SK-N-SH (cell line): ENCODE measurements at regions not wholly inside any gene's neighbourhood (a gene's known extent, or its start where the extent isn't known, plus 50 kb on each side); places are given as distances from the start of the nearest gene placed in this dataset.

ENCODE experiments used
- CTCF ChIA-PET: fragments of 300-600, 350-600 bp; formaldehyde crosslinking; extraction: SDS; loops from one replicate; lab custom pipeline; 2021; lab: Yijun Ruan, JAX
- POLR2A ChIA-PET: fragments of 350-600 bp; sonication (Branson Sonifier 250); formaldehyde crosslinking; extraction: SDS; loops from one replicate; lab custom pipeline; 2020; ENCODE audit warnings: antibody characterized with exemption, inconsistent platforms; lab: Yijun Ruan, JAX
- DNase-seq: peaks from one replicate; pipeline ENCODE4 v3.0.0; 2012
- H2AFZ ChIP-seq: fragments of 200-600 bp; sonication (generic); 2 replicates; pipeline ENCODE4 v1.8.1; 2016; ENCODE audit warnings: antibody characterized with exemption, mild to moderate bottlenecking, low read depth
- H3F3A ChIP-seq: fragments of 200-600 bp; sonication (generic); replicated peaks from 2 replicates; pipeline ENCODE3; 2016; ENCODE audit warnings: antibody characterized with exemption, mild to moderate bottlenecking; ENCODE audit not compliant: insufficient read depth
- H3K27ac ChIP-seq, 2 experiments: fragments of 200-500 bp in 1 of 2; fragments of 200-600 bp in 1 of 2; sonication (Bioruptor generic) in 1 of 2; sonication (generic), shearing (Covaris generic) in 1 of 2; 2 replicates each; pipeline versions ENCODE4 v1.5.1 to v1.6.1; 2014 to 2016; ENCODE audit warnings: low read depth in 2 of 2, inconsistent platforms in 1 of 2, low read length in 1 of 2, mild to moderate bottlenecking in 1 of 2, mixed read lengths in 1 of 2
- H3K27me3 ChIP-seq: fragments of 200-600 bp; sonication (generic), shearing (Covaris generic); 2 replicates; pipeline ENCODE4 v1.6.1; 2016; ENCODE audit warnings: mixed run types; ENCODE audit not compliant: insufficient read depth
- H3K36me3 ChIP-seq, 2 experiments: fragments of 200-500 bp in 1 of 2; fragments of 200-600 bp in 1 of 2; sonication (Bioruptor generic) in 1 of 2; sonication (generic) in 1 of 2; replicated peaks in 1 of 2; 2 replicates each; pipeline versions ENCODE3 to v1.5.1; 2014 to 2016; ENCODE audit warnings: low read length in 1 of 2, mild to moderate bottlenecking in 1 of 2; ENCODE audit not compliant: insufficient read depth in 2 of 2, control insufficient read depth in 1 of 2
- H3K4me1 ChIP-seq, 2 experiments: fragments of 200-500 bp in 1 of 2; fragments of 200-600 bp in 1 of 2; sonication (Bioruptor generic) in 1 of 2; sonication (generic), shearing (Covaris generic) in 1 of 2; 2 replicates each; pipeline versions ENCODE4 v1.5.1 to v1.6.1; 2014 to 2016; ENCODE audit warnings: low read depth in 1 of 2, low read length in 1 of 2, mixed run types in 1 of 2; ENCODE audit not compliant: insufficient read depth in 2 of 2, control insufficient read depth in 1 of 2
- H3K4me2 ChIP-seq: fragments of 200-600 bp; sonication (generic), shearing (Covaris generic); 2 replicates; pipeline ENCODE4 v1.6.1; 2017; ENCODE audit warnings: mixed run types
- H3K4me3 ChIP-seq, 2 experiments: fragments of 200-500 bp in 1 of 2; fragments of 200-600 bp in 1 of 2; sonication (Bioruptor generic) in 1 of 2; sonication (generic), shearing (Covaris generic) in 1 of 2; 2 replicates each; pipeline versions ENCODE4 v1.5.1 to v1.8.1; 2014 to 2016; ENCODE audit warnings: low read depth in 2 of 2, inconsistent platforms in 1 of 2, low read length in 1 of 2, mild to moderate bottlenecking in 1 of 2, mixed read lengths in 1 of 2, moderate library complexity in 1 of 2
- H3K79me2 ChIP-seq: fragments of 200-600 bp; sonication (generic); 2 replicates; pipeline ENCODE4 v1.8.1; 2017; ENCODE audit warnings: mild to moderate bottlenecking; ENCODE audit not compliant: insufficient read depth
- H3K9ac ChIP-seq: fragments of 200-600 bp; sonication (generic); 2 replicates; pipeline ENCODE4 v1.6.1; 2017; ENCODE audit warnings: mixed run types
- H3K9me2 ChIP-seq: fragments of 200-600 bp; sonication (generic); 2 replicates; pipeline ENCODE4 v1.6.1; 2017; ENCODE audit warnings: mixed run types
- H3K9me3 ChIP-seq: fragments of 200-600 bp; sonication (generic); 2 replicates; pipeline ENCODE4 v1.6.1; 2017; ENCODE audit warnings: mixed run types, mild to moderate bottlenecking, moderate library complexity
- H4K20me1 ChIP-seq: fragments of 200-600 bp; sonication (generic); 2 replicates; pipeline ENCODE4 v1.6.1; 2017; ENCODE audit warnings: mild to moderate bottlenecking, mixed run types; ENCODE audit not compliant: insufficient read depth
- CHD2 ChIP-seq: fragments of 150-350 bp; IDR thresholded peaks from 2 replicates; pipeline ENCODE4 v1.6.1; 2018; ENCODE audit warnings: low read length; ENCODE audit not compliant: partially characterized antibody
- CTCF ChIP-seq: fragments of 200-600 bp; sonication (generic); IDR thresholded peaks from 2 replicates; pipeline ENCODE4 v1.6.1; 2017; ENCODE audit warnings: antibody characterized with exemption, mild to moderate bottlenecking, moderate library complexity
- ELF1 ChIP-seq: IDR thresholded peaks from 2 replicates; pipeline ENCODE4 v1.4.0; 2012
- FOXJ3 ChIP-seq: sonication (generic); formaldehyde crosslinking; IDR thresholded peaks from 2 replicates; pipeline ENCODE4 v1.5.1; 2020; ENCODE audit warnings: mild to moderate bottlenecking, missing genetic modification reagents
- GATA2 ChIP-seq: sonication (generic); formaldehyde crosslinking; IDR thresholded peaks from 2 replicates; pipeline ENCODE4 v1.5.0; 2020; ENCODE audit warnings: mild to moderate bottlenecking, missing genetic modification reagents
- MAX ChIP-seq: IDR thresholded peaks from 2 replicates; pipeline ENCODE4 v1.4.0; 2012; ENCODE audit warnings: low read depth
- MEF2A ChIP-seq: IDR thresholded peaks from 2 replicates; pipeline ENCODE4 v1.4.0; 2012; ENCODE audit warnings: low read depth, borderline replicate concordance
- NFIC ChIP-seq: IDR thresholded peaks from 2 replicates; pipeline ENCODE4 v1.4.0; 2012; ENCODE audit warnings: borderline replicate concordance
- NRF1 ChIP-seq: IDR thresholded peaks from 2 replicates; pipeline ENCODE4 v1.6.1; 2012; ENCODE audit warnings: low read depth, mild to moderate bottlenecking, low read length
- POLR2AphosphoS5 ChIP-seq: IDR thresholded peaks from 2 replicates; pipeline ENCODE4 v1.6.1; 2012; ENCODE audit warnings: low read depth, low read length
- RFX5 ChIP-seq: IDR thresholded peaks from 2 replicates; pipeline ENCODE4 v1.6.1; 2012; ENCODE audit warnings: mild to moderate bottlenecking, improper control_type of control experiment, low read length
- RXRA ChIP-seq: IDR thresholded peaks from 2 replicates; pipeline ENCODE4 v1.4.0; 2012; ENCODE audit warnings: low read depth, mild to moderate bottlenecking, borderline replicate concordance
- USF1 ChIP-seq: IDR thresholded peaks from 2 replicates; pipeline ENCODE4 v1.4.0; 2012; ENCODE audit warnings: low read depth, borderline replicate concordance
- USF2 ChIP-seq: fragments of 150-350 bp; IDR thresholded peaks from 2 replicates; pipeline ENCODE4 v1.6.1; 2017; ENCODE audit warnings: antibody characterized with exemption, low read length, low read depth, borderline replicate concordance
- WGBS: methylation state at CpG from one replicate; pipeline ENCODE4 v1.1.6; 2017; ENCODE audit warnings: low lambda C conversion rate; 5-methylcytosine and 5-hydroxymethylcytosine counted together

GRCh38 chr3:95994338-95994737 is 820.1 kb upstream of the EPHA6 start:
- under 1% methylated on average over 4 of the region's 4 CpGs for WGBS
- Histone ChIP-seq H3K4me3 (no peak overlapping the region), H3K9ac (no peak overlapping the region), H3K9me3 (no peaks in the 10 kb centered on the region), H3K27ac (no peak overlapping the region), H3K36me3 (no peaks in the 10 kb centered on the region), H3K4me1 (no peaks in the 10 kb centered on the region), H2AFZ (no peak overlapping the region), H3F3A (no peaks in the 10 kb centered on the region), H4K20me1 (no peaks in the 10 kb centered on the region), H3K9me2 (no peaks in the 10 kb centered on the region), H3K27me3 (no peaks in the 10 kb centered on the region), H3K4me2 (no peak overlapping the region), H3K79me2 (no peaks in the 10 kb centered on the region)
- no peak for DNase-seq
- no peak for TF ChIP-seq CHD2
- no peak for TF ChIP-seq FOXJ3 (CRISPR knock-in tag)
- CTCF ChIA-PET: no interaction called here
- POLR2A ChIA-PET: no interaction called here

GRCh38 chr3:96000966-96001365 is 813.4 kb upstream of the EPHA6 start:
- Histone ChIP-seq H3K9ac (no peak overlapping the region), H3K27ac (no peak overlapping the region), H3K36me3 (no peaks in the 10 kb centered on the region), H3K4me1 (no peaks in the 10 kb centered on the region), H3K4me3 (no peak overlapping the region), H3F3A (no peaks in the 10 kb centered on the region), H3K79me2 (no peaks in the 10 kb centered on the region), H3K9me3 (no peaks in the 10 kb centered on the region), H2AFZ (no peak overlapping the region), H3K9me2 (no peaks in the 10 kb centered on the region), H3K27me3 (no peaks in the 10 kb centered on the region), H3K4me2 (no peak overlapping the region), H4K20me1 (no peaks in the 10 kb centered on the region)
- 5% methylated on average over 4 of the region's 4 CpGs for WGBS
- TF ChIP-seq NFIC (no peak), RXRA (no peak), GATA2 (CRISPR knock-in tag) (no peak), MEF2A (no peak), USF1 (no peak), CTCF (no peak)
- no peak for DNase-seq
- POLR2A ChIA-PET: no interaction called here
- CTCF ChIA-PET: no interaction called here

- Histone ChIP-seq H3K27me3 (no peaks in the 10 kb centered on the region), H2AFZ (no peak overlapping the region)
- TF ChIP-seq NRF1 (no peak), USF2 (no peak), RFX5 (no peak), POLR2AphosphoS5 (no peak), CTCF (no peak), CHD2 (no peak), USF1 (no peak), ELF1 (no peak), MAX (no peak)
These were observed 806.7 kb upstream of the EPHA6 start for GRCh38 chr3:96007650-96008195.

More at GRCh38 chr3:96007650-96008195, 806.7 kb upstream of the EPHA6 start:
- Histone ChIP-seq H4K20me1 (no peaks in the 10 kb centered on the region), H3K4me1 (no peaks in the 10 kb centered on the region), H3K79me2 (no peaks in the 10 kb centered on the region), H3K9me2 (peaks cover 3% of the 10 kb centered on the region; the same call in 1 of the 2 replicates), H3K9me3 (no peaks in the 10 kb centered on the region), H3K4me3 (no peak overlapping the region), H3F3A (no peaks in the 10 kb centered on the region), H3K36me3 (no peaks in the 10 kb centered on the region), H3K9ac (no peak overlapping the region), H3K4me2 (no peak overlapping the region), H3K27ac (no peak overlapping the region)
- ChIA-PET POLR2A (no interaction called here), CTCF (no interaction called here)
- DNase-seq: no peak
